ENCODE measurements at regions not wholly inside any gene's neighbourhood (a gene's known extent, or its start where the extent isn't known, plus 50 kb on each side); places are given as distances from the start of the nearest gene placed in this dataset.
A peak's percentile ranks its signal among the peaks of the same experiment; 100 is the strongest.
"Not testable (repeated sequence)": the region's sequence is repeated elsewhere in the genome, so short reads cannot be mapped to it uniquely, and the experiment has no call there.

DNA sequence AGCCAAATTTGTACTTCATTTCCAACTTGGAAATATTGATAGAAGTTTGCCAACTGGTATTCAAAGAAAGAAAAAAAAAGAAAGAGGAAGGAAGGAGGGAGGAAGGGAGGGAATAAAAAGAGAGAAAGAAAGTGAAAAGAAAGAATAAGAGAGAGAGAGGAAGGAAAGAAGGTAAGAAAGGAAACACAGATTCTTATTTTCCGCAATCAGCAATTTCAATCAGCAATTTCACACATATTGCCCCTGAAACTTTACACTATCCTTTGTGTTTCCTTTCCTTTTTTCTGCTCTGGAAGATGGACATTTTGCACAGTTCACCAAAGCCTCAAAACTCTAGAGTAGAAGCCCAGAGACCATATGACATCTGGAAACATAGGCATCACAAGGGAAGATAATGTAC is 888.1 kb downstream of the REEP3 start:
- no peak for DNase-seq

GRCh38 chr10:64416011-64416410 is 894.8 kb downstream of the REEP3 start:
- DNase-seq = no peak

DNA sequence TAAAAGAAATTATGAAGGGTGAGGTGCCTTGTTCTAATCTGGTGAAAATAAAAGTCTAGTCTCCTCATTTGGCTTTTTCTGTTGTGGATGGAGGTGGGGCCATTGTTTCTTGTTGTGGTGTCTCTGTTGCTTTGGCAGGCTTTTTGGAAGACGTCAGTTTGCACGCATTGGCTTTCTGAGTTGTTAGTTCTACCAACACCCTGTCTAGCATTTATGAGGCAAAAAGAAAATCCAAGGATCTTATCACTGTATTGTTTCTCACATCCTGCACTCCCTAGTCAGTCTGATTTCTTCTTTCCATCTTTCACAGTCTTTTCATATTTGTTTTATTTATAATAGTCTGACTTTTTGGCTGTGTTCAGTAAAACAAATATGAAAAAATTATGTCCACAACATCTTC is 898.3 kb downstream of the REEP3 start:
- DNase-seq = no peak

DNA sequence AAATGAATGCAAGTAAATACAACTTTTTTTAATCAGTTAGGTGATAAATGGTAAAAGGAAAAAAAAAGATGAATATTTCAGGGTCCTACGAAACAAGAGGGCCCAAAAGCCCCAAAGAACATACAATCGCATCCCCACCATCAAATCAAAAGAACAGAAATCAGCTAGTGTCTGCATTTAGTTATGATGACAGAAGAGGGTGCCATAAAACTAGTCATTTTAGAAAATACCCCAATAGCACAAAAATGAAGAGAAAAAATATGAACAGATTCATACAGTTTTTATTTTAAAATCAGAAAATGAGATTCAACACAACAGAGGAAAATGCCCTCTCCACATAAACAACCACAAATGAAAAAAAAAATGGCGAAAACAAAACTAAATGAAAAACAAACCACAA is 905.5 kb downstream of the REEP3 start:
- DNase-seq = no peak

DNA sequence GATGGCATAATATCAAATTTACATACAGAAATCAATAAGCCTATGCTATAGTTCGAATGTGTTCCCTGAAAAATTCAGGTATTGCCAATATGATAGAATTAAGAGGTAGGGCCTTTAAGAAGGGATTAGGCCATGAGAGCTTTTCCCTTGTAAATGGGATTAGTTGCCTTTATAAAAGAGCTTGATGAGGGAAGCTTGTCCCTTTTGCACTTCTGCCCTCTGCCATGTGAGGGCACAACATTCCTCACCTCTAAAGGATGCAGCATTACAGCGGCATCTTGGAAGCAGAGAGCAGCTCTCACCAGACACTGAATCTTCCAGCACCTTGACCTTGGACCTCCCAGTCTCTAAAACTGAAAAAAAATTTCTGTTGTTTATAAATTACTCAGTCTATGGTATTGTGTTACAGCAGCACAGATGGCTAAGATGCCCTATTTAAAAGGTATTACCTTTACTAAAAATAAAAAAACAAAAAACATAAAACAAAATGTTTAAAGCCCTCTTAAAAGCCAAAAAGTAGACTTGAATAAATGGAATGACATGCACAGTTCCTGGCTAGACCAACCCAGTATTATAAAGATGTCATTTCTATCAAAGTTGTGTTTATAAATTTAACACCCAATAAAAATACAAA is 909.6 kb downstream of the REEP3 start:
- DNase-seq = no peak

GRCh38 chr10:64441872-64442271 is 920.7 kb downstream of the REEP3 start:
- DNase-seq = not testable (repeated sequence)

DNA sequence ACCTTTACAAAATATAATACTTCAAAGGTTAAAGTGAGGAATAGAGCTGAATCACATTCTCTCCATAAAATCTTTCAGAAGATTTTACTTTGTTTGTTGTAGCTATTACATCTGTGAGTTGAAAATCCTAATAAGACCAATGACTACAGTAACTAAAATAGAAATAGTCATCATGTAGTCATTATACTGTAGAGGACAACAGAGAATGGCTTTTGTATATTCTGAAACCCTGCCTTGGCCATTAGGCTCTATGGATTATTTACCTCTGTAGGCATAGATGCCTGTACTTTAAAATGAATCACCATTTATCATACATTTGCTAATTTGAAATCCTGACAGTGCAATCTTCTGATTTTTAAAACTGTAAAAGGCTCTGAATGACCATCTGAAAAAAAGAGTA is 923.0 kb downstream of the REEP3 start:
- no peak for DNase-seq

GRCh38 chr10:64444564-64444963 is 923.4 kb downstream of the REEP3 start:
- no peak for DNase-seq

DNA sequence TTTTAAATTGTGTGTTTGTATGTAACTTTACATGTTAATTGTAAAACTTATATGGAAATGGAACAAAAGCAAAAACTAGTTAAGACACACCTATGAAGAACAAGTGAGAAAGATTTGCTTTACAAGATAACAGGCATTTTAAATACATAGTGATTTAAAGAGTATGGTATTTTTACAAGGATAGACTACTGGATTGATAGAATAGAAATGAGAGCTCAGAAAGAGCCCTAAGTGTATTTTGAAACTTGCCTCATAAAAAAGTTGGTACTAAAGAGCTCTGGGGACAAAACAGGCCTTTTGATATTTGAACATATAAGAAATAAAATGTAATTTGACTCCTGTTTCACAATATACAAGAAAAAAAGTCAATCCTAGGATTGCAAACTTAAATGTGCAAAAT is 928.4 kb downstream of the REEP3 start:
- DNase-seq = no peak

DNA sequence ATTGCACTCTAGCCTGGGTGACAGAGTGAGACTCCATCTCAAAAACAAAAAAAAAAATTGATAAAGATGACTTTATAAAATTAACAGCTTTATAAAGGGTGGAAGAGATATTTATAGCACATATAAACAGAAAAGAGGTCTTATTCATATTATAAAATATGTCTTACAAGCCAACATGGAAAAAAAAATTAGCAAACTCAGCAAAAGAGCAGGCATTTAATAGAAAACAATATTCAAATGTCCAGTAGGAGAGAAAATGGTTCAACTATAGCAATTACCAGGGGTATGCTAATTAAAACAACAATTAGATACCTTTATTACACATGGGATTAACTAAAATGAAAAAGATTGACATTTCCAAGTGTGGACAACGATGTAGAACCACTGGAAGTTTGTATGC is 929.1 kb downstream of the REEP3 start:
- no peak for DNase-seq

GRCh38 chr10:64454962-64455361 is 933.8 kb downstream of the REEP3 start:
- DNase-seq = no peak

DNA sequence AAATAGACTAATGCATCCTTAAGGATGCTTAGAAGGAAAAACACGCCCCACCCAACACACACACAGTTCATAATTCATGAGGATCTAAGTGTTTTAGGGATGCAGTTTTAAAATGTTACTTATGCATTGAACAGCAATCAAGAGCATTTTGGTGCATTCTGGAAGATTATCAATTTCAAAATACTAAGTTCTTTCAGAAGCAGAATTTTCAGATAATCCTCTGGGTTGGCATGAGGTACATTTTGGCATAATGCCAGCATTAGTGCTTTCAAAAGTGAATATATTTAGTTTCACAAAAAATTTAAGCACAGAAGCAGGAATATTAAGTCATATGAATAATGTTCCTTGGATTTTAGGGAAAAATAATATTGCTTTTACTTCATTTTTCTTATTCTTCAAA is 937.1 kb downstream of the REEP3 start:
- peak in 1 of 3 donors; percentile 1 for DNase-seq

DNA sequence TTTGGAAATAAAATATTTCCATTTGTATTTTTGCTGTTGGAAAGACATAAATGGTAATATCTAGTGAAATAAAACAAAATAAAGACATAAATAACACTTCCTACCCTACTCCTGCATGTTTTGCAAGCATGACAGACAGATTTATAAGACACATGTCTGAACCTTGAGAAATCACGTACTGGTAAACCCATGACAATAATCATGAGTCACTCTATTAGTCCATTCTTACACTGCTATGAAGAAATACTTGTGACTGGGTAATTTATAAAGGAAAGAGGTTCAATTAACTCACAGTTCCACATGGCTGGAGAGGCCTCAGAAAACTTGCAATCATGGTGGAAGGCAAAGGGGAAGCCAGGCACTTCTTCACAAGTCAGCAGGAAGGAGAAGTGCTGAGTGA is 942.2 kb downstream of the REEP3 start:
- DNase-seq = no peak

- DNase-seq = no peak
Measured at GRCh38 chr10:64465653-64466052, 944.5 kb downstream of the REEP3 start.

DNA sequence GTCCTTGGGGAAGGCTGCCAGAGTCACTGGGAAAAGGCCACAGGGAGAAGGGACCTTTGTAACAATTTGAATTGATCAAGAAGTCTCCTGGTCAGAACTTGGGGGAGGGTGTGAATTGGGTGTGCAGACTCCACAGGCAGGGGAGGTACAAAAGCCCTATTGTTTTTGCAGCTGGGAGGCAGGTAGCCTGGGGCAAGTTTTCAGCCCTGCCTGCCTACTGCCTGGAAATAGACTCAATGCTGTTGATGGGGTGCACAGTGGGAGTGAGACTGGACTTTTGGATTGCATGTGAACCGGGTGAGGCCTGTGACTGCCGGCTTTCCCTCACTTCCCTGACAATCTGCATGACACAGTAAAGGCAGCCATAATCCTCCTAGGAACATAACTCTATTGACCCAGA is 947.0 kb downstream of the REEP3 start:
- no peak for DNase-seq

GRCh38 chr10:64476506-64476905 is 955.3 kb downstream of the REEP3 start:
- DNase-seq = no peak

- DNase-seq = no peak
Measured at GRCh38 chr10:64477791-64478190, 956.6 kb downstream of the REEP3 start.

GRCh38 chr10:64484811-64485330 is 963.7 kb downstream of the REEP3 start:
- DNase-seq = no peak

GRCh38 chr10:64486149-64486548 is 964.9 kb downstream of the REEP3 start:
- DNase-seq = peak in 1 of 3 donors; percentile 66

DNA sequence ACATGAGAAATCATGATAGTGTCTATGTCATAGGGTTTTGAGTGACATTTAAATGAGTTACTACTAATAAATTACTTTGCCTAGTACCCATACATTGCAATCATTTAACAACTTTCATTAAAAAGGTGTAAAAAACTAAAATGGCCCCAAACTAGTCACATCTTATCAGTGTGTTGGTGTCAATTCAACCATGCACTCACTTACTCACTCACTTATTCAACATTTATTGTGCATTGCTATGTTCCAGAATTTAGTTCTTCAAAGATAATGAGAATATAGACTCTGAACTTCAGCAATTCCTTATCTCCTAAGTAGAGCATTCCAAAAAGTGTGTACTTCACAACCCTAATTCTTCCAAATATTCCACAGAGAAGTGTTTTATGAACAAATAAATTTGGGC is 965.7 kb downstream of the REEP3 start:
- DNase-seq = no peak

GRCh38 chr10:64494901-64495300 is 973.7 kb downstream of the REEP3 start:
- DNase-seq = no peak

DNA sequence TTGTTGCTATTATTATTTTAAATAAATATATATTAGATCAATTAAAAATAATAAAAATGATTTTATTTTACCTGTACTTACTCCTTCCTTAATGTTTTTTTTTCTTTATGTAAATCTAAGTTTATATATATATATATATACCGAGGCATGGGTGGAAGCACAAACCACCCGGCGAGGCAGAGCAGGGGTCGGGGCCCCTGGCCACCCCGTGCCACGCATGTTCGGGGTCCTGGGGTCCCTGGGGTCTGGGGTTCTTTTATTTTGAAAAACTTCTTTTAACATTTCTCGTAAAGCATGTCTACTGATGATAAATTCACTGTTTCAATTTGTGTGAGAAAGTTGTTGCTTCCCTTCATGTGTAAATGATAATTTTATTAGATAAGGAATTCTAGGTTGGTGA is 976.1 kb downstream of the REEP3 start:
- DNase-seq = no peak

GRCh38 chr10:64501807-64502206 is 980.6 kb downstream of the REEP3 start:
- DNase-seq = no peak

DNA sequence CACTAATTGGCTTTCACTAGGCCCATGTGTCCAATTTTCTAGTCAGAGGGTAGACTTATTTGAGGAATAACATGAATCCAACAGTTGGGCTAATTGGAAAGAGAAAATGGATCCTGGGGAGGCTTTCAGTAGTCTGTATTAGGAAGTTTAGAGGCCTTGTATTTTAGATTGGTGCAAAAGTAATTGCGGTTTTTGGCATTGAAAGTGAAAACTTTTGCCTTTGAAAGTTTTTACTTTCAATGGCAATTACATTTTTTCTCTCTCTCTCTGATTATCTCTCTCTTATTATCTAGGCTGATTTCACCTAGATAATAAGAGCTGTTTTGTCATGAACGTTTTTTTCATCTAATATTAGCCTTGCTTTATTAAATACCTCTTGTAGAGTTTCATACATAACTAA is 981.7 kb downstream of the REEP3 start:
- DNase-seq = no peak
